KMS-11 (cell line): ENCODE measurements at regions not wholly inside any gene's neighbourhood (a gene's known extent, or its start where the extent isn't known, plus 50 kb on each side); places are given as distances from the start of the nearest gene placed in this dataset.

Experiments
- H2AFZ ChIP-seq: fragments of 200-600 bp; sonication (generic); 2 replicates; pipeline ENCODE4 v1.6.1; 2016; ENCODE audit warnings: antibody characterized with exemption, mixed run types, low read depth
- H3K27ac ChIP-seq: fragments of 200-600 bp; sonication (generic); 2 replicates; pipeline ENCODE4 v1.6.1; 2016; ENCODE audit warnings: mild to moderate bottlenecking, mixed run types
- H3K27me3 ChIP-seq: fragments of 200-600 bp; sonication (generic); 2 replicates; pipeline ENCODE4 v1.6.1; 2017; ENCODE audit warnings: mild to moderate bottlenecking, low read depth, mixed run types, moderate library complexity; ENCODE audit not compliant: insufficient read depth
- H3K36me3 ChIP-seq: fragments of 200-600 bp; sonication (generic); 2 replicates; pipeline ENCODE4 v1.6.1; 2017; ENCODE audit warnings: mild to moderate bottlenecking, mixed run types; ENCODE audit not compliant: insufficient read depth
- H3K4me1 ChIP-seq: fragments of 200-600 bp; sonication (generic); 2 replicates; pipeline ENCODE4 v1.6.1; 2016; ENCODE audit warnings: mild to moderate bottlenecking, low read depth, mixed run types; ENCODE audit not compliant: poor library complexity, severe bottlenecking
- H3K4me2 ChIP-seq: fragments of 200-600 bp; sonication (generic); 2 replicates; pipeline ENCODE4 v1.7.0; 2016; ENCODE audit warnings: mild to moderate bottlenecking, mixed run types
- H3K4me3 ChIP-seq: fragments of 200-600 bp; sonication (generic); IDR thresholded peaks from 2 replicates; pipeline ENCODE4 v1.6.1; 2017; ENCODE audit warnings: low read depth, low read length, mixed read lengths; ENCODE audit not compliant: insufficient read depth
- H3K79me2 ChIP-seq: fragments of 200-600 bp; sonication (generic); 2 replicates; pipeline ENCODE4 v1.6.1; 2016; ENCODE audit warnings: low read depth, mixed run types; ENCODE audit not compliant: insufficient read depth
- H3K9ac ChIP-seq: fragments of 200-600 bp; sonication (generic); 2 replicates; pipeline ENCODE4 v1.6.1; 2016; ENCODE audit warnings: mild to moderate bottlenecking, mixed run types
- H4K20me1 ChIP-seq: fragments of 200-600 bp; sonication (generic); 2 replicates; pipeline ENCODE4 v1.6.1; 2016; ENCODE audit warnings: mild to moderate bottlenecking, mixed run types; ENCODE audit not compliant: insufficient read depth
- TF ChIP-seq, protein P1 (sequence below): fragments of 200-600 bp; sonication (generic); conservative IDR thresholded peaks from 2 replicates; pipeline ENCODE4 v1.6.1; 2017; ENCODE audit warnings: low read depth, mild to moderate bottlenecking, antibody characterized with exemption, low read length, moderate library complexity, mixed read lengths

GRCh38 chr6:56396435-56396834, 149.1 kb upstream of the COL21A1 start:
- Histone ChIP-seq H3K4me2 (no peak overlapping the region), H3K27ac (no peak overlapping the region), H3K4me1 (no peaks in the 10 kb centered on the region), H3K79me2 (no peaks in the 10 kb centered on the region), H3K36me3 (no peaks in the 10 kb centered on the region), H3K9ac (no peak overlapping the region), H3K4me3 (no peak overlapping the region), H4K20me1 (no peaks in the 10 kb centered on the region), H3K27me3 (no peaks in the 10 kb centered on the region), H2AFZ (no peak overlapping the region)
- TF ChIP-seq, protein P1, sequence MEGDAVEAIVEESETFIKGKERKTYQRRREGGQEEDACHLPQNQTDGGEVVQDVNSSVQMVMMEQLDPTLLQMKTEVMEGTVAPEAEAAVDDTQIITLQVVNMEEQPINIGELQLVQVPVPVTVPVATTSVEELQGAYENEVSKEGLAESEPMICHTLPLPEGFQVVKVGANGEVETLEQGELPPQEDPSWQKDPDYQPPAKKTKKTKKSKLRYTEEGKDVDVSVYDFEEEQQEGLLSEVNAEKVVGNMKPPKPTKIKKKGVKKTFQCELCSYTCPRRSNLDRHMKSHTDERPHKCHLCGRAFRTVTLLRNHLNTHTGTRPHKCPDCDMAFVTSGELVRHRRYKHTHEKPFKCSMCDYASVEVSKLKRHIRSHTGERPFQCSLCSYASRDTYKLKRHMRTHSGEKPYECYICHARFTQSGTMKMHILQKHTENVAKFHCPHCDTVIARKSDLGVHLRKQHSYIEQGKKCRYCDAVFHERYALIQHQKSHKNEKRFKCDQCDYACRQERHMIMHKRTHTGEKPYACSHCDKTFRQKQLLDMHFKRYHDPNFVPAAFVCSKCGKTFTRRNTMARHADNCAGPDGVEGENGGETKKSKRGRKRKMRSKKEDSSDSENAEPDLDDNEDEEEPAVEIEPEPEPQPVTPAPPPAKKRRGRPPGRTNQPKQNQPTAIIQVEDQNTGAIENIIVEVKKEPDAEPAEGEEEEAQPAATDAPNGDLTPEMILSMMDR = no peak

- Histone ChIP-seq H3K4me2 (no peak overlapping the region), H3K27ac (no peak overlapping the region)
Measured at GRCh38 chr6:56393615-56394612, 146.5 kb upstream of the COL21A1 start.

GRCh38 chr6:56388415-56388755, 141.0 kb upstream of the COL21A1 start:
- Histone ChIP-seq H3K4me2 (no peak overlapping the region), H3K4me1 (no peaks in the 10 kb centered on the region), H3K27me3 (no peaks in the 10 kb centered on the region), H2AFZ (no peak overlapping the region), H3K9ac (no peak overlapping the region), H3K27ac (no peak overlapping the region), H4K20me1 (no peaks in the 10 kb centered on the region), H3K4me3 (no peak overlapping the region), H3K36me3 (no peaks in the 10 kb centered on the region), H3K79me2 (no peaks in the 10 kb centered on the region)
- TF ChIP-seq, protein P1 = no peak

More at GRCh38 chr6:56393615-56394612, 146.5 kb upstream of the COL21A1 start:
- Histone ChIP-seq H3K4me1 (no peaks in the 10 kb centered on the region), H4K20me1 (no peaks in the 10 kb centered on the region), H2AFZ (no peak overlapping the region), H3K4me3 (no peak overlapping the region), H3K9ac (no peak overlapping the region), H3K79me2 (no peaks in the 10 kb centered on the region), H3K36me3 (no peaks in the 10 kb centered on the region), H3K27me3 (no peaks in the 10 kb centered on the region)
- TF ChIP-seq, protein P1 = no peak

DNA sequence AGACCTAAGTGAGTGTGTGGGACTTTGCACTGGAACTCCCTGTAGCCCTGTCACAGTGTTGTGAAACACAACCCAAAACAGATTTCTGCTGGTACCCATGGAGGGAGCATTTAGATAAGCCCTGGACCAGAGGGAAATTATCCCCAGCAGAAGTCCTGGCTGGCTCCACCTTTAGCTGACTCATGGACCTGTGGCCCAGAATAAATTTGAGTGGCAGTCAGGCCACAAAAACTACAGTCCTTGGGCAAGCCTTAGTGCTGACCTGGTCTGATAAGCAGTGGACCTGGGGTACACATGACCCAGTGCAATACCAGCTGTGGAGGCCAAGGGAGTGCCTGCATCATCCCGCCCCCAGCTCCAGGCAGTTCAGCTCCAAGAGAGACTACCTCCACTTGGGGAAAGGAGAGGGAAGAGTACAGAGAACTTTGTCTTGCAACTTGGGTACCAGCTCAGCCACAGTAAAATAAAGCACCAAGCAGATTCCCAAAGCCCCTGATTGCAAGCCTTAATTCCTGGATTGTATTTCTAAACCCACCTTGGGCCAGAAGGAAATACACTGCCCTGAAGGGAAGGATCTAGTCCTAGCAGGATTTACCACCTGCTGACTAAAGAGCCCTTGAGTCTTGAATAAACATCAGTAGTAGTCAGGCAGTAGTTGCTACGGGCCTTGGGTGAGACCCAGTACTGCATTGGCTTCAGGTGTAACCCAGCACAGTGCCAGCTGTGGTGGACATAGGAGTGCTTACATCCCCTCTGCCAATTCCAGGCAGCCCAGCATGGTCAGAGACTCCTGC, 140.4 kb upstream of the COL21A1 start:
- TF ChIP-seq, protein P1 = no peak
- Histone ChIP-seq H3K36me3 (no peaks in the 10 kb centered on the region), H2AFZ (no peak overlapping the region), H4K20me1 (no peaks in the 10 kb centered on the region), H3K4me3 (no peak overlapping the region), H3K4me2 (no peak overlapping the region), H3K9ac (no peak overlapping the region), H3K79me2 (no peaks in the 10 kb centered on the region), H3K27ac (no peak overlapping the region), H3K27me3 (no peaks in the 10 kb centered on the region), H3K4me1 (no peaks in the 10 kb centered on the region)
